Spinal cord (tissue), 9 donors: ENCODE measurements at regions not wholly inside any gene's neighbourhood (a gene's known extent, or its start where the extent isn't known, plus 50 kb on each side); places are given as distances from the start of the nearest gene placed in this dataset.

Experiments used
- DNase-seq, 6 donors: peaks; one replicate each; pipeline versions ENCODE4 v3.0.0 to v3.0.0-alpha.2; 2013 to 2015; ENCODE audit warnings: low spot score in 6 of 6, low read depth in 4 of 6
- H3K27ac ChIP-seq: one replicate; pipeline ENCODE4 v1.5.1; 2013; ENCODE audit warnings: low read depth, low read length, control low read depth
- H3K27me3 ChIP-seq: one replicate; pipeline ENCODE4 v1.6.1; 2013; ENCODE audit warnings: low read length; ENCODE audit not compliant: control insufficient read depth, insufficient read depth
- H3K36me3 ChIP-seq: one replicate; pipeline ENCODE4 v1.6.1; 2013; ENCODE audit warnings: low read length; ENCODE audit not compliant: control insufficient read depth, insufficient read depth
- H3K4me1 ChIP-seq: one replicate; pipeline ENCODE4 v1.6.1; 2013; ENCODE audit warnings: low read length; ENCODE audit not compliant: control insufficient read depth, insufficient read depth
- H3K4me3 ChIP-seq: one replicate; pipeline ENCODE4 v1.5.1; 2013; ENCODE audit warnings: low read depth, low read length, control low read depth
- H3K9me3 ChIP-seq: one replicate; pipeline ENCODE4 v1.6.1; 2013; ENCODE audit warnings: low read length; ENCODE audit not compliant: control insufficient read depth, insufficient read depth
- WGBS: methylation state at CpG from one replicate; pipeline ENCODE4 v1.1.5; 2013; ENCODE audit warnings: missing lambda C conversion rate; ENCODE audit not compliant: insufficient coverage; 5-methylcytosine and 5-hydroxymethylcytosine counted together
- donor health status: healthy.

GRCh38 chr20:1827510-1827973 is 67.7 kb upstream of the SIRPA start:
- no peak overlapping the region for H3K4me3 ChIP-seq
- DNase-seq, result no peak
- H3K27me3 ChIP-seq, result peaks cover 4% of the 10 kb centered on the region
- peaks cover 44% of the 10 kb centered on the region for H3K4me1 ChIP-seq
- H3K27ac ChIP-seq, result peak overlapping the region; percentile 42
- 79% methylated on average over 2 of the region's 5 CpGs for WGBS
- H3K9me3 ChIP-seq, result no peaks in the 10 kb centered on the region
- no peaks in the 10 kb centered on the region for H3K36me3 ChIP-seq

GRCh38 chr20:1825938-1826445 is 69.2 kb upstream of the SIRPA start:
- no peak for DNase-seq
- Histone ChIP-seq H3K27ac (no peak overlapping the region), H3K27me3 (no peaks in the 10 kb centered on the region), H3K4me3 (no peak overlapping the region), H3K4me1 (peaks cover 32% of the 10 kb centered on the region), H3K9me3 (no peaks in the 10 kb centered on the region), H3K36me3 (no peaks in the 10 kb centered on the region)
- WGBS, result 98% methylated on average over 4 of the region's 4 CpGs

GRCh38 chr20:1825507-1825906 is 69.7 kb upstream of the SIRPA start:
- H3K27me3 ChIP-seq, result no peaks in the 10 kb centered on the region
- peaks cover 31% of the 10 kb centered on the region for H3K4me1 ChIP-seq
- H3K9me3 ChIP-seq, result no peaks in the 10 kb centered on the region
- WGBS, result 92% methylated on average over 2 of the region's 4 CpGs
- H3K27ac ChIP-seq, result no peak overlapping the region
- no peak overlapping the region for H3K4me3 ChIP-seq
- no peak for DNase-seq
- no peaks in the 10 kb centered on the region for H3K36me3 ChIP-seq

- no peak overlapping the region for H3K27ac ChIP-seq
- WGBS, result 68% methylated on average over 4 of the region's 4 CpGs
- no peaks in the 10 kb centered on the region for H3K9me3 ChIP-seq
- no peaks in the 10 kb centered on the region for H3K27me3 ChIP-seq
- no peak for DNase-seq
- H3K4me3 ChIP-seq, result no peak overlapping the region
- H3K36me3 ChIP-seq, result no peaks in the 10 kb centered on the region
- peaks cover 24% of the 10 kb centered on the region for H3K4me1 ChIP-seq
These were observed 70.4 kb upstream of the SIRPA start for GRCh38 chr20:1824834-1825233.

- Histone ChIP-seq H3K9me3 (no peaks in the 10 kb centered on the region), H3K4me3 (no peak overlapping the region), H3K27me3 (no peaks in the 10 kb centered on the region), H3K27ac (no peak overlapping the region), H3K4me1 (peaks cover 24% of the 10 kb centered on the region), H3K36me3 (no peaks in the 10 kb centered on the region)
- DNase-seq, result no peak
These were observed 71.0 kb upstream of the SIRPA start for GRCh38 chr20:1824181-1824580.

GRCh38 chr20:1823450-1823844 is 71.8 kb upstream of the SIRPA start:
- H3K4me1 ChIP-seq, result peaks cover 17% of the 10 kb centered on the region
- no peak for DNase-seq
- no peak overlapping the region for H3K27ac ChIP-seq
- no peaks in the 10 kb centered on the region for H3K9me3 ChIP-seq
- WGBS, result 89% methylated on average over 5 of the region's 5 CpGs
- no peak overlapping the region for H3K4me3 ChIP-seq
- no peaks in the 10 kb centered on the region for H3K36me3 ChIP-seq
- H3K27me3 ChIP-seq, result no peaks in the 10 kb centered on the region

GRCh38 chr20:1822564-1823449 is 72.4 kb upstream of the SIRPA start:
- Histone ChIP-seq H3K9me3 (no peaks in the 10 kb centered on the region), H3K36me3 (no peaks in the 10 kb centered on the region), H3K27ac (no peak overlapping the region), H3K27me3 (peaks cover 2% of the 10 kb centered on the region), H3K4me1 (peaks cover 16% of the 10 kb centered on the region), H3K4me3 (no peak overlapping the region)
- WGBS, result 82% methylated on average over 2 of the region's 4 CpGs
- DNase-seq, result no peak

- WGBS, result 91% methylated on average over 5 of the region's 8 CpGs
- DNase-seq, result no peak
- no peak overlapping the region for H3K27ac ChIP-seq
- no peak overlapping the region for H3K4me3 ChIP-seq
- H3K27me3 ChIP-seq, result peaks cover 2% of the 10 kb centered on the region
- H3K36me3 ChIP-seq, result no peaks in the 10 kb centered on the region
- H3K4me1 ChIP-seq, result peaks cover 29% of the 10 kb centered on the region
- H3K9me3 ChIP-seq, result no peaks in the 10 kb centered on the region
These were observed 74.8 kb upstream of the SIRPA start for GRCh38 chr20:1820138-1821079.

GRCh38 chr20:1819311-1820137 is 75.7 kb upstream of the SIRPA start:
- Histone ChIP-seq H3K4me3 (no peak overlapping the region), H3K9me3 (no peaks in the 10 kb centered on the region), H3K27ac (peak overlapping the region; percentile 22), H3K27me3 (peaks cover 2% of the 10 kb centered on the region), H3K36me3 (no peaks in the 10 kb centered on the region), H3K4me1 (peaks cover 31% of the 10 kb centered on the region)
- DNase-seq, result no peak
- 82% methylated on average over 13 of the region's 14 CpGs for WGBS
